ENCODE measurements at regions not wholly inside any gene's neighbourhood (a gene's known extent, or its start where the extent isn't known, plus 50 kb on each side); places are given as distances from the start of the nearest gene placed in this dataset.

- DNase-seq = no peak
- no peaks in the 10 kb centered on the region for H3K9me3 ChIP-seq
- H3K4me3 ChIP-seq = no peak overlapping the region
- no peaks in the 10 kb centered on the region for H3K4me1 ChIP-seq
- 94 to 96% methylated on average over 2 of the region's 2 CpGs for WGBS, 2 donors
- TF ChIP-seq EP300 (IDR thresholded peaks at IDR 0.05) = no peak
- no peak for TF ChIP-seq POLR2A (IDR thresholded peaks at IDR 0.05)
- TF ChIP-seq CTCF (IDR thresholded peaks at IDR 0.05) = no peak
- no peak overlapping the region for H3K27ac ChIP-seq
- intact Hi-C loops (cut with DNase I) = no loop called here
- peaks cover 0 to 5% (median 0%) of the 10 kb centered on the region in 3 donors for H3K27me3 ChIP-seq
- H3K36me3 ChIP-seq = no peaks in the 10 kb centered on the region
Observed at GRCh38 chr17:73821665-73822064, 177.4 kb upstream of the SDK2 start.

- intact Hi-C loops (cut with DNase I) = no loop called here
- H3K27me3 ChIP-seq = peaks cover 0 to 5% (median 0%) of the 10 kb centered on the region in 3 donors
- DNase-seq = peak; percentile 17
Observed at GRCh38 chr17:73822371-73822770, 178.1 kb upstream of the SDK2 start.

GRCh38 chr17:73823684-73824083 lies 179.4 kb upstream of the SDK2 start:
- no peak for TF ChIP-seq EP300 (IDR thresholded peaks at IDR 0.05)
- TF ChIP-seq POLR2A (IDR thresholded peaks at IDR 0.05) = no peak
- TF ChIP-seq CTCF (IDR thresholded peaks at IDR 0.05) = no peak
- no peak for TF ChIP-seq POLR2AphosphoS5 (IDR thresholded peaks at IDR 0.05)
- Histone ChIP-seq H3K4me1 (no peaks in the 10 kb centered on the region), H3K36me3 (no peaks in the 10 kb centered on the region), H3K4me3 (no peak overlapping the region), H3K9me3 (no peaks in the 10 kb centered on the region), H3K27me3 (peaks cover 0 to 5% (median 0%) of the 10 kb centered on the region in 3 donors), H3K27ac (no peak overlapping the region)
- DNase-seq = peak; percentile 55
- WGBS, 2 donors = 87 to 89% methylated on average over 7 of the region's 7 CpGs
- intact Hi-C loops (cut with DNase I) = no loop called here

More at GRCh38 chr17:73822371-73822770, 178.1 kb upstream of the SDK2 start:
- Histone ChIP-seq H3K4me3 (no peak overlapping the region), H3K4me1 (no peaks in the 10 kb centered on the region), H3K27ac (no peak overlapping the region), H3K9me3 (no peaks in the 10 kb centered on the region), H3K36me3 (no peaks in the 10 kb centered on the region)
- TF ChIP-seq POLR2AphosphoS5 (IDR thresholded peaks at IDR 0.05) = no peak
- no peak for TF ChIP-seq EP300 (IDR thresholded peaks at IDR 0.05)
- no peak for TF ChIP-seq POLR2A (IDR thresholded peaks at IDR 0.05)
- TF ChIP-seq CTCF (IDR thresholded peaks at IDR 0.05) = no peak
- WGBS, 2 donors = 79 to 86% methylated on average over 13 of the region's 13 CpGs

- TF ChIP-seq POLR2AphosphoS5 (IDR thresholded peaks at IDR 0.05) (no peak), POLR2A (IDR thresholded peaks at IDR 0.05) (no peak), EP300 (IDR thresholded peaks at IDR 0.05) (no peak), CTCF (IDR thresholded peaks at IDR 0.05) (no peak)
- Histone ChIP-seq H3K27me3 (peaks cover 0 to 5% (median 0%) of the 10 kb centered on the region in 3 donors), H3K27ac (no peak overlapping the region), H3K4me1 (no peaks in the 10 kb centered on the region), H3K4me3 (no peak overlapping the region), H3K9me3 (no peaks in the 10 kb centered on the region), H3K36me3 (no peaks in the 10 kb centered on the region)
- no peak for DNase-seq
- 83 to 88% methylated on average over 4 of the region's 4 CpGs for WGBS, 2 donors
- intact Hi-C loops (cut with DNase I) = no loop called here
Observed at GRCh38 chr17:73824321-73824720, 180.1 kb upstream of the SDK2 start.

GRCh38 chr17:73826181-73826871 lies 182.1 kb upstream of the SDK2 start:
- no peak for TF ChIP-seq POLR2AphosphoS5 (IDR thresholded peaks at IDR 0.05)
- no peak for TF ChIP-seq POLR2A (IDR thresholded peaks at IDR 0.05)
- no peak for TF ChIP-seq CTCF (IDR thresholded peaks at IDR 0.05)
- no peak for TF ChIP-seq EP300 (IDR thresholded peaks at IDR 0.05)

More at GRCh38 chr17:73826181-73826871, 182.1 kb upstream of the SDK2 start:
- no peak overlapping the region for H3K27ac ChIP-seq
- WGBS, 2 donors = 89 to 94% methylated on average over 9 of the region's 9 CpGs
- peaks cover 0 to 5% (median 0%) of the 10 kb centered on the region in 3 donors for H3K27me3 ChIP-seq
- H3K9me3 ChIP-seq = no peaks in the 10 kb centered on the region
- DNase-seq = peak; percentile 54
- no peaks in the 10 kb centered on the region for H3K36me3 ChIP-seq
- no peak overlapping the region for H3K4me3 ChIP-seq
- intact Hi-C loops (cut with DNase I) = no loop called here
- H3K4me1 ChIP-seq = no peaks in the 10 kb centered on the region
